ENCODE measurements at regions not wholly inside any gene's neighbourhood (a gene's known extent, or its start where the extent isn't known, plus 50 kb on each side); places are given as distances from the start of the nearest gene placed in this dataset.

GRCh38 chr1:90122654-90123340 lies 127.9 kb downstream of the ZNF326 start:
- DNase-seq: no peak

DNA sequence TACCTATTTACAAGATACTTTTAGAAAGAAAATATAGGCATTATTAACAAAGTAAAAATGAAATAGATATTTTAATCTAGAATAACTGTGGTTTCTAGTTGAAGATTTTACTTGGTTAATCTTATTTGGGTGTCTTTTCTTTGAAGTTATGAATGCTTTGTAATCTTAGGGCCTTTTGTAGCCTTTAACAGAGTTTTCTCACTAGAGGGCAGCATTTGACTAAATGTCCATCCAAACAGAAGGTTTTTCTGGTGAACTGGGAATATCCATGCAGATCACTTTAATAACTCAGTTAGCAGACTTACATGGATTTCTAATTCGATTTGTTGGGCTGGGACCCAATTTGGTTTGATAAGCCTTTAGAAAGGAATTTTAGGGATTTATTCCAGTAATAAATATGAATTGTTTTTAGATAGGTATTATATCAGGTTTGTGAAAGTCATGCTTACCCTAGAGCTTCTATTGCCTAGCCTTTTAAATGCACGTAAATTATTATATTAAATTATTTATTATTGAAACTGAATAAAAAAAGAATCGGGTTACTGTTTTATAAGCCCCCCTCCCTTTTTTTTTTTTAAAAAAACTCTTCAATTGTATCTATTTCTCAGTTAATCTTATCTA lies 119.7 kb downstream of the ZNF326 start:
- peak in 1 of 2 donors; percentile 22 for DNase-seq

DNA sequence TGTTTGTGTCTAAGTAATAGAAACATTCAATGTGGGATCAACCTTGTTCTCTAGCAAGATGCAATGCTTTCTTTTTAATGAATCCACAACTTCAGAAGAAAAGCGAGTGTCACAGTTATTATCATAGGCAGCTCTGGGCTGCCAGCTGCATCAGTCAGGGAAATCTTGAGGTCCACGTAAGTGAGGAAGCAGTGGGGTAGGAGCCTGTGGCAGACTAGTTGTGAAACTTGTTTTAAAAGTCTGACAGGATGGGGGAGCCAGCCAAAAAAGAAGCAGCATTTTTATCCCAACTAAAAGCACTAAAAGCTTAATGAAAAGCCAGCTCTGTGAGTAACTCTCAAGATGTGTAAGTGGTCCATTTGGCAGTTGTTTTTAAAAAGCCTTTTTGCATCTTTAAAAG lies 113.1 kb downstream of the ZNF326 start:
- DNase-seq: no peak

- DNase-seq: no peak
Observed at GRCh38 chr1:90106311-90106710, 111.4 kb downstream of the ZNF326 start.

DNA sequence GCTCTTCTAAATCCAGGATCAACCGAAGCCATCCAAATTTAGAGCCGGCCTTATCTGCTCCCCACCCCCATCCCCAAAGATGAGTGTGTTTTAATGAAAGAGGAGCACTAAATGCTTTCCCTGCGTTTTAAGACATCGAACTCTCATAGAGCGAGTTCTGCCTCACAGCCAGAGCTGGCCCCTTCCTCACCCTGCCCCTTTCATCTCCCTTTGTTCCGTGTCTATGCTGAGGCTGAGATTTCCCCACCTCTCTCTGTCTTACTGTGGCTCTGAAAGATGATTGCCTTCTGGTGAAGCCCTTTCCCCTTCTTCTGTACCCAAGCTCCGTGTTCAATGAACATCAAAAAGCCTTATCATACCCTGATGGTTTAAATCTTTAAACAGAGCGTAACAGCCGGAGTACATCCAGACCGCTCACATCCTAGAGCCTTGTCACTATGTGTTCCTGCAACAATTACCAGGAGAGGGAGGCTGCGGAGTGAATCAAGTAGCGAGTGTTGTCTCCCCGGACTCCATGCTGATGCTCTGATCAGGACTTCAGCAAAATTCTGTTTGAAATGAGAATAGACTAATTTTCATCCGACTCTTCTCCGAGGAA lies 110.1 kb downstream of the ZNF326 start:
- DNase-seq: no peak

- no peak for DNase-seq
Observed at GRCh38 chr1:90100566-90100965, 105.7 kb downstream of the ZNF326 start.

DNA sequence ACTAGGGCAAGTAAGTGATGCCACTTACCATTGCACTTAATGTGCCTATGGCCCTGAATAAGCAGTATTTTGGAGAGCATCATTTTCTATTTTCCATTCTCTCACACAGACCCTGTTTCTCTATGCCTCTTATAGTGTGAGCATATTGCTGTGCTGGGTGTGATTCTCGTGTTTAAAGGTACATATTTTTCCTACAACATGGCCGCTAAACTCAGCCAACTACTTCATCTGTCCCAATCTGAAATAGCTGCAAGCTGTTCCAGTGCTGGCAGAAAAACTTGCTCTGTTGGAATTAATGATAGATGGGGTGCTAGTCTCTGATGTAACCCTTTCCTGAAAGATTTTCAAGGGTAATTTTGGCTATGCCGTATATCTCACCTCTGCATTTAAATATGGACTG lies 97.5 kb downstream of the ZNF326 start:
- DNase-seq: no peak

Data from CD4-positive, alpha-beta T cell treated with Interleukin-4 for 1 hour (primary cell).